RWPE2 (cell line): ENCODE measurements at regions not wholly inside any gene's neighbourhood (a gene's known extent, or its start where the extent isn't known, plus 50 kb on each side); places are given as distances from the start of the nearest gene placed in this dataset.

Source experiments
- ATAC-seq: fragments of 200-7000 bp; cut with Tn5 transposase; 3 replicates; pipeline ENCODE4 v1.9.1; 2021; ENCODE audit warnings: low read depth
- DNase-seq: peaks from one replicate; pipeline ENCODE4 v3.0.0-alpha.2; 2020; ENCODE audit warnings: low spot score
- H3K27ac ChIP-seq: fragments of 450-650 bp; 2 replicates; pipeline ENCODE4 v1.5.1; 2017; ENCODE audit warnings: mild to moderate bottlenecking; ENCODE audit not compliant: poor library complexity, severe bottlenecking
- H3K27me3 ChIP-seq: fragments of 250-450 bp; sonication (Bioruptor Pico); 2 replicates; pipeline ENCODE4 v1.5.1; 2021; ENCODE audit warnings: mild to moderate bottlenecking, moderate library complexity; ENCODE audit not compliant: insufficient read depth, poor library complexity, severe bottlenecking
- H3K36me3 ChIP-seq: fragments of 250-450 bp; sonication (Bioruptor Pico); 2 replicates; pipeline ENCODE4 v1.5.1; 2020; ENCODE audit warnings: low read depth, mild to moderate bottlenecking, moderate library complexity
- H3K4me1 ChIP-seq: fragments of 250-450 bp; sonication (Bioruptor Pico); 2 replicates; pipeline ENCODE4 v1.5.1; 2021; ENCODE audit warnings: mild to moderate bottlenecking, moderate library complexity; ENCODE audit not compliant: insufficient read depth, poor library complexity, severe bottlenecking
- H3K4me3 ChIP-seq: fragments of 250-450 bp; sonication (Bioruptor Pico); 2 replicates; pipeline ENCODE4 v1.5.1; 2021; ENCODE audit warnings: mild to moderate bottlenecking, moderate library complexity; ENCODE audit not compliant: severe bottlenecking
- H3K9me3 ChIP-seq: fragments of 250-450 bp; sonication (Bioruptor Pico); 2 replicates; pipeline ENCODE4 v1.5.1; 2021; ENCODE audit warnings: mild to moderate bottlenecking, moderate library complexity; ENCODE audit not compliant: severe bottlenecking
- CTCF ChIP-seq: fragments of 450-650 bp; IDR thresholded peaks from one replicate; pipeline ENCODE4 v1.5.1; 2017; ENCODE audit warnings: mild to moderate bottlenecking, moderate library complexity; ENCODE audit not compliant: poor library complexity, severe bottlenecking

DNA sequence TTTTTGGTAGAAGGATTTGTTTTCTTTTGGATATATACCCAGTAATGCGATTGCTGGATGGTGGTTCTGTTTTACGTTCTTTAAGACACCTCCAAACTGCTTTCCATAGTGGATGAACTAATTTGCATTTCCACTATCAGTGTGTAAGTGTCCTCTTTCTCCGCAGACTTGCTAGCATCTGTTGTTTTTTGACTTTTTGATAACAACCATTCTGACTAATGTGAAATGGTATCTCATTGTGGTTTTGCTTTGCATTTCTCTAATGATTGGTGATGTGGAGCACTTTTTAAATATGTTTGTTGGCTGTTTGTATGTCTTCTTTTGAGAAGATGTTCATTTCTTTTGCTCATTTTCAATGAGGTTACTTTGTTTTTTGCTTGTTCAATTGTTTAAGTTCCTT, 260.9 kb upstream of the CWC22 start:
- Histone ChIP-seq H3K27me3 (no peaks in the 10 kb centered on the region), H3K27ac (no peak overlapping the region), H3K4me1 (no peaks in the 10 kb centered on the region), H3K4me3 (no peak overlapping the region), H3K9me3 (no peaks in the 10 kb centered on the region), H3K36me3 (no peaks in the 10 kb centered on the region)
- TF ChIP-seq CTCF = no peak
- ATAC-seq = no peak
- DNase-seq = no peak

- Histone ChIP-seq H3K27ac (no peak overlapping the region), H3K36me3 (no peaks in the 10 kb centered on the region), H3K9me3 (no peaks in the 10 kb centered on the region), H3K27me3 (no peaks in the 10 kb centered on the region), H3K4me1 (no peaks in the 10 kb centered on the region), H3K4me3 (no peak overlapping the region)
- DNase-seq = no peak
- TF ChIP-seq CTCF = no peak
- ATAC-seq = no peak
Observed at GRCh38 chr2:180261976-180262375, 254.9 kb upstream of the CWC22 start.

DNA sequence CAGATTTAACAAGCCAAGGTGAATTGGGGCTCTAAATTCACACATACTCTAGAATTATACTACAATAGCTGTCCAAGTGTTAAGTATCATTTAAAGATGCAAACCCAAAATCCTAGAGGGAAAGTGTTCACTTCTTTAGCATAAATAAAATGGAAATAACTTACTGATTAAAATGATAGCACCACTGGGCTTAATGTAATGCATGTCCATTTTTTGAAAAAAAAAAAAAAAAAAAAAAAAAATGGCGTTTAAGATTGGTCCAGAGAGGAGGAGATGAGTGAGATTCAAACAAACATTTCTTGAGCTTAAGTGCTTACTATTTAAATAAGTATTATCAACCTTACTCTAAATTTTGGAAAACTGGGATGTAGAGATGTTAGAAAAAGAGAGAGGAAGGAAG, 251.5 kb upstream of the CWC22 start:
- H3K4me1 ChIP-seq = no peaks in the 10 kb centered on the region
- no peaks in the 10 kb centered on the region for H3K9me3 ChIP-seq
- H3K27ac ChIP-seq = no peak overlapping the region
- no peak for TF ChIP-seq CTCF
- ATAC-seq (no peak), DNase-seq (no peak)
- H3K4me3 ChIP-seq = no peak overlapping the region
- no peaks in the 10 kb centered on the region for H3K27me3 ChIP-seq
- H3K36me3 ChIP-seq = no peaks in the 10 kb centered on the region

GRCh38 chr2:180258041-180258537, 251.0 kb upstream of the CWC22 start:
- Histone ChIP-seq H3K27ac (no peak overlapping the region), H3K9me3 (no peaks in the 10 kb centered on the region), H3K27me3 (no peaks in the 10 kb centered on the region), H3K36me3 (no peaks in the 10 kb centered on the region), H3K4me3 (no peak overlapping the region), H3K4me1 (no peaks in the 10 kb centered on the region)
- ATAC-seq = no peak
- DNase-seq = no peak
- TF ChIP-seq CTCF = no peak

- Histone ChIP-seq H3K27ac (no peak overlapping the region), H3K36me3 (no peaks in the 10 kb centered on the region), H3K9me3 (no peaks in the 10 kb centered on the region), H3K4me1 (no peaks in the 10 kb centered on the region), H3K27me3 (no peaks in the 10 kb centered on the region), H3K4me3 (no peak overlapping the region)
- DNase-seq = no peak
- ATAC-seq = no peak
- TF ChIP-seq CTCF = no peak
Observed at GRCh38 chr2:180257247-180257646, 250.2 kb upstream of the CWC22 start.
